Liver (tissue), 3 donors: ENCODE measurements at regions not wholly inside any gene's neighbourhood (a gene's known extent, or its start where the extent isn't known, plus 50 kb on each side); places are given as distances from the start of the nearest gene placed in this dataset.

ENCODE experiments used
- RAD21 ChIP-seq, 2 donors: IDR thresholded peaks; 2 replicates each; pipeline ENCODE4 v1.6.1; 2016; ENCODE audit warnings: antibody characterized with exemption in 2 of 2, mild to moderate bottlenecking in 2 of 2
- TAF1 ChIP-seq: conservative IDR thresholded peaks from 2 replicates; pipeline ENCODE4 v1.6.1; 2016; ENCODE audit warnings: antibody characterized with exemption, mild to moderate bottlenecking
- TF ChIP-seq, protein P1 (sequence below): fragments of 150-350 bp; IDR thresholded peaks from 2 replicates; pipeline ENCODE4 v1.5.1; 2017; ENCODE audit warnings: improper control_type of control experiment, low read depth, low read length; ENCODE audit not compliant: missing input control
- donor health status: healthy.
- donor health status: healthy.

DNA sequence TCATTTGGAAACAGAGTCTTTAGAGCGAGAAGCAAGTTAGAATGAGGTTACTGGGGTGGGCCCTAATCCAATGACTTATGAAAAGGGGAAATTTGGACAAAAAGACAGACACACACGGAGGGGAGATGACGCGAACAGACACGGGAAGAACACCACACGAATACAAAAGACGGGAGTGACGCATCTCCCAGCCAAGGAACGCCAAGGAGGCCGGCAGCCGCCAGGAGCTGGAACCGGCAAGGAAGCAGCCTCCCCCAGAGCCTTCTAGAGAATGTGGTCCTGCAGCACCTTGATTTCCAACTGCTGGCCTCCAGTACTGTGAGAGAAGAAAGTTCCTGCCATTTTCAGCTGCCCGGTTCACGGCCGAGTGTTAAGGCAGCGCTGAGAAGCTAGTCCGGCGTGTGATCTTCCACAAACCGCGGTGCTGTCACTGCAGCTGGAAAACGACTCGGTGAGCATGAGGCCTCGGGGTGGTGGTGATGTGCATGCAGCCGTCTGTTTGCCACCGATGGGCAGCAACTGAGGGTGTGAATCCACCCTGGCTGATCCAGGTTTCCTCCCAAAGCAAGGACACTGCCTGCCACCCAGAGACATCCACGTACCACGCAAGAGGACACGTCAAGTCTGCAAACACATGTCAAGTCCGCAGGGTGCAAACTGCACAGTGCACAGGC is 124.5 kb downstream of the NCOR2 start:
- TF ChIP-seq, protein P1, sequence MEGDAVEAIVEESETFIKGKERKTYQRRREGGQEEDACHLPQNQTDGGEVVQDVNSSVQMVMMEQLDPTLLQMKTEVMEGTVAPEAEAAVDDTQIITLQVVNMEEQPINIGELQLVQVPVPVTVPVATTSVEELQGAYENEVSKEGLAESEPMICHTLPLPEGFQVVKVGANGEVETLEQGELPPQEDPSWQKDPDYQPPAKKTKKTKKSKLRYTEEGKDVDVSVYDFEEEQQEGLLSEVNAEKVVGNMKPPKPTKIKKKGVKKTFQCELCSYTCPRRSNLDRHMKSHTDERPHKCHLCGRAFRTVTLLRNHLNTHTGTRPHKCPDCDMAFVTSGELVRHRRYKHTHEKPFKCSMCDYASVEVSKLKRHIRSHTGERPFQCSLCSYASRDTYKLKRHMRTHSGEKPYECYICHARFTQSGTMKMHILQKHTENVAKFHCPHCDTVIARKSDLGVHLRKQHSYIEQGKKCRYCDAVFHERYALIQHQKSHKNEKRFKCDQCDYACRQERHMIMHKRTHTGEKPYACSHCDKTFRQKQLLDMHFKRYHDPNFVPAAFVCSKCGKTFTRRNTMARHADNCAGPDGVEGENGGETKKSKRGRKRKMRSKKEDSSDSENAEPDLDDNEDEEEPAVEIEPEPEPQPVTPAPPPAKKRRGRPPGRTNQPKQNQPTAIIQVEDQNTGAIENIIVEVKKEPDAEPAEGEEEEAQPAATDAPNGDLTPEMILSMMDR = no peak
- no peak for TF ChIP-seq RAD21 (IDR thresholded peaks at IDR 0.05)
- TF ChIP-seq TAF1 = no peak
